Neural progenitor cell (in vitro differentiated cells): ENCODE measurements at regions not wholly inside any gene's neighbourhood (a gene's known extent, or its start where the extent isn't known, plus 50 kb on each side); places are given as distances from the start of the nearest gene placed in this dataset.

Source experiments
- DNase-seq: peaks from one replicate; pipeline ENCODE4 v3.0.0-alpha.2; 2016; ENCODE audit warnings: low spot score
- H2AFZ ChIP-seq: fragments of 200-600 bp; sonication (generic); replicated peaks from 2 replicates; pipeline ENCODE4 v1.6.1; 2016; ENCODE audit warnings: antibody characterized with exemption
- H3F3A ChIP-seq: fragments of 200-600 bp; sonication (generic); 2 replicates; pipeline ENCODE4 v1.6.1; 2016; ENCODE audit warnings: antibody characterized with exemption, low read depth
- H3K27ac ChIP-seq: fragments of 200-600 bp; sonication (generic); 2 replicates; pipeline ENCODE4 v1.5.1; 2016; ENCODE audit warnings: mild to moderate bottlenecking
- H3K27me3 ChIP-seq: fragments of 200-600 bp; sonication (generic); 2 replicates; pipeline ENCODE4 v1.6.1; 2016; ENCODE audit warnings: mild to moderate bottlenecking, moderate library complexity
- H3K36me3 ChIP-seq: fragments of 200-600 bp; sonication (generic); 2 replicates; pipeline ENCODE4 v1.5.1; 2016
- H3K4me1 ChIP-seq: fragments of 200-600 bp; sonication (generic); 2 replicates; pipeline ENCODE4 v1.6.1; 2016; ENCODE audit warnings: mixed run types
- H3K4me2 ChIP-seq: fragments of 200-600 bp; sonication (generic); 2 replicates; pipeline ENCODE4 v1.6.1; 2016
- H3K4me3 ChIP-seq: fragments of 200-600 bp; sonication (generic); 2 replicates; pipeline ENCODE4 v1.5.1; 2016
- H3K79me2 ChIP-seq: fragments of 200-600 bp; sonication (generic); 2 replicates; pipeline ENCODE4 v1.6.1; 2016; ENCODE audit warnings: low read depth
- H3K9ac ChIP-seq: fragments of 200-600 bp; sonication (generic); 2 replicates; pipeline ENCODE4 v1.6.1; 2016
- H3K9me3 ChIP-seq: fragments of 200-600 bp; sonication (generic); 2 replicates; pipeline ENCODE4 v1.5.1; 2016; ENCODE audit warnings: low read depth
- H4K20me1 ChIP-seq: fragments of 200-600 bp; sonication (generic); 2 replicates; pipeline ENCODE4 v1.6.1; 2016; ENCODE audit warnings: low read depth
- H3K27ac Mint-ChIP-seq: 3 replicates; pipeline ENCODE4 v1.8.0; 2021; ENCODE audit warnings: mixed read lengths
- H3K27me3 Mint-ChIP-seq: 2 replicates; pipeline ENCODE4 v1.8.0; 2022; ENCODE audit warnings: low read depth, mild to moderate bottlenecking, inconsistent platforms, moderate library complexity, mixed read lengths; ENCODE audit not compliant: insufficient read depth
- H3K36me3 Mint-ChIP-seq: 3 replicates; pipeline ENCODE4 v1.8.0; 2021; ENCODE audit warnings: mixed read lengths
- H3K4me1 Mint-ChIP-seq: 3 replicates; pipeline ENCODE4 v1.8.0; 2021; ENCODE audit warnings: mixed read lengths
- H3K4me3 Mint-ChIP-seq: 3 replicates; pipeline ENCODE4 v1.8.0; 2021; ENCODE audit warnings: mild to moderate bottlenecking, moderate library complexity, mixed read lengths
- H3K9me3 Mint-ChIP-seq: 3 replicates; pipeline ENCODE4 v1.8.0; 2020; ENCODE audit warnings: mixed read lengths
- EZH2 ChIP-seq: fragments of 200-600 bp; sonication (generic); IDR thresholded peaks from 2 replicates; pipeline ENCODE4 v1.6.1; 2017; ENCODE audit warnings: antibody characterized with exemption, mild to moderate bottlenecking, moderate library complexity
- EZH2phosphoT487 ChIP-seq: fragments of 200-600 bp; sonication (generic); IDR thresholded peaks from 2 replicates; pipeline ENCODE4 v1.6.1; 2017; ENCODE audit warnings: antibody characterized with exemption
- TF ChIP-seq, protein P1 (sequence below): fragments of 200-600 bp; sonication (generic); IDR thresholded peaks from 2 replicates; pipeline ENCODE4 v1.5.1; 2017; ENCODE audit warnings: antibody characterized with exemption, mild to moderate bottlenecking

DNA sequence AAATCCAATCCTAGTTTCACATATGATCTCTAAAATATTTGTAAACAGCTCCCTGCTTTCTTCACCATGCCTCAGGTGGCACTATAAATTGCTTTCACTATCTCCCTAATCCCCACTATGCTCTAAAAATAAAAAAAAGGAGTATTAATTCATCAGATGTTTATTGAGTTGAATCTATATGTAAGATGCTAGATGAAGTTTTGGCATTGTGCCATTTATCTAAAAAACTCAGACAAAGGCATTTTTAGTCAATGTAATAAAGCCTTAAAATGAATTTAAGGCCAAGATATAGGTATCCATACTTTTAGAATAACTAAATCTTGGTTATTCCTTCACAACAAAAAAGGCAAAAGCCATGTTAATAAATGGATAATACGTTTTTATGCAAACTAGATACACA, 373.9 kb downstream of the ETS1 start:
- no peaks in the 10 kb centered on the region for H3K36me3 ChIP-seq

DNA sequence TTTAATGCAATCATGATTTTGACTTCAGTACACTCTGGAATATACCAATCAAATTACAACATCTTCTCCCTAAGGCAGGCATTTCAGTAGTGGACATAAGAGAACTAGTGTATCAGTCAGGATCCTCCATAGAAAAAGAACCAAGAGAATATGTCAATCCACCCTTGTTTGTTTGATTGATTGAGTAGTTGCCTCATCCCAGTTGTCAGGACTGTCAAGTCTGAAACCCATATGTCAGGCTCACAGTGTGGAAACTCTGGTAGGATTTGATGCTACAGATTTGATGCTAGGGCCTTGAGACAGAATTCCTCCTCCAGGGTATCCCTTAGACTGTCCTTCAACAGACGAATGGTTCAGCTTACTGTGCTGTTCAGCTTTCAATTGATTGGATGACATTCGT, 375.0 kb downstream of the ETS1 start:
- H3K4me3 ChIP-seq: no peak overlapping the region
- H3K79me2 ChIP-seq: no peaks in the 10 kb centered on the region
- Mint-ChIP-seq H3K27me3 (peaks cover 2% of the 10 kb centered on the region), H3K4me1 (no peaks in the 10 kb centered on the region), H3K27ac (no peak overlapping the region), H3K4me3 (no peak overlapping the region), H3K36me3 (no peaks in the 10 kb centered on the region), H3K9me3 (peaks cover 8% of the 10 kb centered on the region)
- H3K4me2 ChIP-seq: no peak overlapping the region
- no peaks in the 10 kb centered on the region for H3K27me3 ChIP-seq
- TF ChIP-seq, protein P1, sequence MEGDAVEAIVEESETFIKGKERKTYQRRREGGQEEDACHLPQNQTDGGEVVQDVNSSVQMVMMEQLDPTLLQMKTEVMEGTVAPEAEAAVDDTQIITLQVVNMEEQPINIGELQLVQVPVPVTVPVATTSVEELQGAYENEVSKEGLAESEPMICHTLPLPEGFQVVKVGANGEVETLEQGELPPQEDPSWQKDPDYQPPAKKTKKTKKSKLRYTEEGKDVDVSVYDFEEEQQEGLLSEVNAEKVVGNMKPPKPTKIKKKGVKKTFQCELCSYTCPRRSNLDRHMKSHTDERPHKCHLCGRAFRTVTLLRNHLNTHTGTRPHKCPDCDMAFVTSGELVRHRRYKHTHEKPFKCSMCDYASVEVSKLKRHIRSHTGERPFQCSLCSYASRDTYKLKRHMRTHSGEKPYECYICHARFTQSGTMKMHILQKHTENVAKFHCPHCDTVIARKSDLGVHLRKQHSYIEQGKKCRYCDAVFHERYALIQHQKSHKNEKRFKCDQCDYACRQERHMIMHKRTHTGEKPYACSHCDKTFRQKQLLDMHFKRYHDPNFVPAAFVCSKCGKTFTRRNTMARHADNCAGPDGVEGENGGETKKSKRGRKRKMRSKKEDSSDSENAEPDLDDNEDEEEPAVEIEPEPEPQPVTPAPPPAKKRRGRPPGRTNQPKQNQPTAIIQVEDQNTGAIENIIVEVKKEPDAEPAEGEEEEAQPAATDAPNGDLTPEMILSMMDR: no peak
- no peak for TF ChIP-seq EZH2phosphoT487
- TF ChIP-seq EZH2: no peak
- DNase-seq: no peak
- no peaks in the 10 kb centered on the region for H3F3A ChIP-seq
- H3K4me1 ChIP-seq: no peaks in the 10 kb centered on the region
- no peak overlapping the region for H3K9ac ChIP-seq
- H3K27ac ChIP-seq: no peak overlapping the region
- H4K20me1 ChIP-seq: no peaks in the 10 kb centered on the region
- no peaks in the 10 kb centered on the region for H3K9me3 ChIP-seq
- no peak overlapping the region for H2AFZ ChIP-seq
- H3K36me3 ChIP-seq: no peaks in the 10 kb centered on the region

More for the DNA sequence above, 373.9 kb downstream of the ETS1 start:
- H3K4me3 Mint-ChIP-seq: no peak overlapping the region
- H3K27me3 Mint-ChIP-seq: peaks cover 2% of the 10 kb centered on the region
- Histone ChIP-seq H3K9ac (no peak overlapping the region), H3K4me1 (no peaks in the 10 kb centered on the region), H3K4me3 (no peak overlapping the region), H3K27ac (no peak overlapping the region), H3K4me2 (no peak overlapping the region), H2AFZ (no peak overlapping the region), H3K27me3 (no peaks in the 10 kb centered on the region), H4K20me1 (no peaks in the 10 kb centered on the region), H3K79me2 (no peaks in the 10 kb centered on the region), H3K9me3 (no peaks in the 10 kb centered on the region), H3F3A (no peaks in the 10 kb centered on the region)
- no peak for DNase-seq
- no peak for TF ChIP-seq EZH2phosphoT487
- TF ChIP-seq, protein P1: no peak
- no peak for TF ChIP-seq EZH2
- peaks cover 8% of the 10 kb centered on the region for H3K9me3 Mint-ChIP-seq
- H3K4me1 Mint-ChIP-seq: no peaks in the 10 kb centered on the region
- H3K36me3 Mint-ChIP-seq: no peaks in the 10 kb centered on the region
- no peak overlapping the region for H3K27ac Mint-ChIP-seq

DNA sequence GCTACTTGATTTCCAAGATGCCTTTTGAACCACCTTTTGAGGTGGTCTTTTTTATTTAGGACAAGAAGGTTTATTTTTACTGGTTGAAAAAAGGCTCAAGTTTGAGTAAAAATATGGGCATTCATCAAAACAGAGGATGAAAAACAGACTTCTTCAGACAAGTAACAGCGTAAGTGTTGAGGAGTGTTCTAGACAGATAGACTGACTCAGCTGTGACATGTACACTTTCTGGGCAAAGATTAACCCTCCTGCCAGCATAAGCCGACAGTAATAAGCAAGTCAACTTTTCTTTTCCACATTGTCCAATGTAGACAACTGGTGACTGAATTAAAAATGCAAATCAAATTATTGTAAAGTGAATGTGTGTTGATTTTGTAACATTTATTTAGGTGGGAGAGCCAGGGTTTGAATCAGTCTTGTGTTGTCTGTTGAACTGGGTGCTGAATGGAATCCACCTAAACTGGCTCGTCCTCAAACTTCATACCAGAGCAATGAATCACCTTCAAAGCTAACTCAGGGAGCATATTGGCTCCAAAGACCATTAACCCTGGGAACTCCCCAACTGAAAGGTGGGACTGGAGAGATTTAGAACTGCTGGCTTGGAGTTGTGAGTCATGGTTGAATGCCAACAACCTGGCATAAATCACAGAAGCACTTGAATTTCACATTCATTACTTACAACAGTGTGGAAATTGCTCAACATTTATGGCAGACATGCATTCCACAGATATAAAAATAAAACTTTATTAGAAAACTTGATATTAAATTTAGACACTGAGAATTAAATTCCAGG, 377.0 kb downstream of the ETS1 start:
- no peaks in the 10 kb centered on the region for H3K4me1 Mint-ChIP-seq
- Histone ChIP-seq H4K20me1 (no peaks in the 10 kb centered on the region), H3F3A (no peaks in the 10 kb centered on the region), H2AFZ (no peak overlapping the region), H3K27ac (no peak overlapping the region), H3K79me2 (no peaks in the 10 kb centered on the region), H3K4me3 (no peak overlapping the region), H3K27me3 (no peaks in the 10 kb centered on the region), H3K9ac (no peak overlapping the region), H3K36me3 (no peaks in the 10 kb centered on the region), H3K4me1 (no peaks in the 10 kb centered on the region), H3K4me2 (no peak overlapping the region), H3K9me3 (no peaks in the 10 kb centered on the region)
- H3K27ac Mint-ChIP-seq: no peak overlapping the region
- no peaks in the 10 kb centered on the region for H3K36me3 Mint-ChIP-seq
- DNase-seq: no peak
- no peak overlapping the region for H3K4me3 Mint-ChIP-seq
- peaks cover 2% of the 10 kb centered on the region for H3K27me3 Mint-ChIP-seq
- no peak for TF ChIP-seq EZH2phosphoT487
- TF ChIP-seq, protein P1: no peak
- no peak for TF ChIP-seq EZH2
- peaks cover 10% of the 10 kb centered on the region for H3K9me3 Mint-ChIP-seq
